Islet of Langerhans (tissue), 1 donor: ENCODE measurements at regions not wholly inside any gene's neighbourhood (a gene's known extent, or its start where the extent isn't known, plus 50 kb on each side); places are given as distances from the start of the nearest gene placed in this dataset.
A peak's percentile ranks its signal among the peaks of the same experiment; 100 is the strongest.

ENCODE experiments used
- FAIRE-seq: peaks from one replicate; lab custom pipeline; 2011; peaks lifted over from hg19 to GRCh38; lab: Jason Lieb, UNC

DNA sequence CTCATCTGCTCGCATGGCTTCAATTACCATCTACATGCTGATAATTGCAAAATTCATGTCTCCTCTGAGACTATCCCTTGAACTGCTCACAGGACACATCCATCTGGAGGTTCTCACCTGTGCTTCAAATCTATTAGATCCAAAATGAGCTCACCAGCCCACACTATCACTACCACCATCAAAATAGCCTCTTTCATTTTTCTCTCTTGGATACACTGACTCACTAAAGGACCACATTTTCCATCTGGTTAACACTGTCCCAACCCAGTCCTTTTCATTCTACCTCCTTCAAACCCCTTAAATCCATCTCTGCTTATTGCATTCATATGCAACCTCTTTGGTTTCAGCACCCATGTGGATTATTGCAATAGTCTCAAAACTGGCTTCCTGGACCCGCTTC is 497.6 kb downstream of the MID1IP1 start:
- FAIRE-seq, result no peak

DNA sequence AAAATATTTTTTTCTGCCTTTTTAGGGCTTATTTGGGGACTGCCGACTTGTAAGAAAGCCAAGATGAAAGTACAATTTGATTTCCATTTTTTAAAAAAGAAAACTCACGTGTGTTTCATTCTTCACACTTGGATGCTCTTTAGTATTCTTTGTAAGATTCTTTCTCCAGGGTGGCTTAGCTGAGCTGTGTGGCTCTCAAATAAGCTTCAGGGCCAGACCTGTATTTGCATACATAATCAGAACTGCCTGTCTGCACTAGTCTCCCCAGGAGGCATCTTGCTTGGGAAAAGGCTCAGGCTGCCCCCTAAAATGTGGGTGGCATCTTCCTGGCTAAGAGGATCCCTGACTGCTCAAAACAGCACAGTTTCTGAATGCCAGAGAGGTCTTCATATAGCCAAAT is 498.4 kb downstream of the MID1IP1 start:
- no peak for FAIRE-seq

DNA sequence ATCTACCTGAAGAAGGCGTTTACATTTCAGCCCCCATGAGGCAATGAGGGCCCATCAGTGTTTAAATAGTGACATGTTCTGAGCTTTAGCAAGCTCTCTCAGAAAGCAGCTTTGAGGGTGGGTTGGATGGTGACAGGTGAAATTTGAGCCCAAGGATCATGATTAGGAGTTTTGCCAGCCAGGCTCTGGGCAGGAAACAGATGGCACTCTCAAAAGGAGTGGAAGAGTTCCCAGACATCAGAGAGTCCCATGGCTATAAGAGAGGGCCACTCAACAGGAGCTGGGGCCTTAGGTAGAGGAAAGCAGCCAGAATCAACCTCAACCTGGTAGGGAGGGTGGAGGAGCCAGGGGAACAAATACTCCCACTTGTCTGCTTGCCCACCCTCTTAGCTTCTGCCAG is 499.8 kb downstream of the MID1IP1 start:
- no peak for FAIRE-seq

DNA sequence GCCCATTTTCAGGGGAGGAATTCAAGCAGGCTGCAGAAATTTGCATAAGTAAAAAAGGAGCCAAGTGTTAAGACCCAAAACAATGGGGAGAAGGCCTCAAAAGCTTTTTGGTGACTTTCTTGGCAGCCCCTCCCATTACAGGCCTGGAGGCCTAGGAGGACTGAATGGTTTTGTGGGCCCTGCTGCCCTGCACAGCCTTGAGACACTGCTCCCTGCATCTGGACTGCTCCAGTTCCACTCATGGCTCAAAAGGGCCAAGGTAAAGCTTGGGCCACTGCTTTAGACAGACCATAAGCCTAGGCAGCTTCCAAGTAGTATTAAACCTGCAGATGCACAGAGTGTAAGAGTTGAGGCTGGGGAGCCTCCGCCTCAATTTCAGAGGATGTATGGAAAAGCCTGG is 501.6 kb downstream of the MID1IP1 start:
- FAIRE-seq, result no peak

DNA sequence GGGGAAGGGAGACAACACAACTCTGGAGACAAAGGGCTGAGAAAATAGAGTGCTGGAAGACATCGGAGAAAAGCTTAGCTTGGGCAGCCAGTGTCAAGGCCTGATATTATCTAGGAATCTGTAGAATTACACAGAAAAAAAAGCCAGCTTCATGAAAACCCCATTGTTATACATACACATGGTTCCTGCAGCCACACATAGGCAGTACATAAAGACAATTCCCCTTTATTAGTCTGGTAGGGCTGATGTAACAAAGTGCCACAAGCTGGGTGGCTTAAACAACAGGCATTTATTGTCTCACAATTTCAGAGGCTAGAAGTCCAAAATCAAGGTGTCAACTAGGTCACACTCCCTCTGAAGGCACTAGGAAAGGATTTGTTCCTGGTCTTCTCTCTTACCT is 503.5 kb downstream of the MID1IP1 start:
- no peak for FAIRE-seq

DNA sequence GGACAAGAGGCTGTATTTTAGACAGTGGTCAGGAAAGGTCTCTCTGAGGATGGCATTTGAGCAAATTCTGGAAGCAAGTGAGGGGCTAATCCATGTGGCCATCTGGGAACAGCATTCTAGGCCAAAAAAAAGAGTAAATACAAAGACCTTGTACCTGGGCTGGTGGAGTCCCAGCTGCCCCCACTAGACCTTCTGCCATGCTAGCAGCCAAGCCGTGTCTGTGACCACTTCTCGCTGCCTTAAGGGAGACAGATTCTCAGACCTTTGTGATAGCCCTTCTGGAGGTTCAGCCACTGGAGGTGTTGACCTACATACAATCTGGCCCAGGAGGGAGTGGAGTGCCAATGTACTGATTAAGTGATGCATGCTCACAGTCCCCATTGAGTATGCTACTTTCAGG is 506.2 kb downstream of the MID1IP1 start:
- no peak for FAIRE-seq

DNA sequence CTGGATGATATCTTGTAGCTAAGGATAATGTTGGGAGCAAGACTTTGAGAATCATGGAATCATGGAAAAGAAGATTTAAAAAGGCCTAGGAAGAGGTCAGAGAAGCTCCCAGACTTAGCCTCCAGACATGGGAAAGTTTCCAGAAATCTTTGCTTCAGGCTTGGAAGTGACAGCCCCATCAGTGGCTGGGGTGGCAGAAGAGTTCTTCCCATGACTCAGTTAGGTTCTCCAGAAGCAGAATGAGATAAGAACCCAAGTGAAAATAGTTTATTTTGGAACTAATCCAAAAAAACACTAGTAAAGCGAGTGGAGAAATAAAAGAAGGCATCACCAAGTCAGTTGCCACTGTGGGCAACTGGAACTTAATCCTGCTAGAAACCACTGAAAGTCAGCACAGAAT is 506.9 kb downstream of the MID1IP1 start:
- no peak for FAIRE-seq

DNA sequence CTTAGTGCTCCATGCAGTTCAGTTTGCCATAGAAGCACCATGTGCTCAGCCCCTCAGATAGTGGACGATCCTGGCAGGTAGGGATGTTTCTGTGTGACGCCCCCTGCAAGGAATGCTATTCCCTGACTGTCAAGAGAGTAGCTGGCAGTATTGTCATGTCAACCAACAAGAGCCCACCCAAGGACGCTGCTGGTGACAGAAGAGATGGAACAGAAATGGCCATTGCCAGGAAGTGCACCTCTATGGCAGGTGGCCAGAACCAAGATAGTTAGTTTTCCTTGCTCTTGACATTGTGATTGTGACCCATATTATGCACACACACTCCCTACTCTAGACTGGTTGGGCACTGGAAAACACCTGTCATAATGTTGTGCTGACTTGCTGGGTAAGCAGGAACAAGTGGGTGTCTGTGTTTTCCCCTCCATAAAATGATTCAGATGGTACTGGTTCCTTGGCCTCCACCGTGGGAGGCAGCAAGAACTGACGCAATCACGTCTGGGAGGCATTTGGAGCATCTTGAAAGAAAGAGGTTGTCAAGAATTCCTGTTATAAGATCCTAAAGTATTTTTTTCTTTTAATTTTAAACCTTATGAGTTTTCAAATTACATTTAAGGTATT is 507.9 kb downstream of the MID1IP1 start:
- no peak for FAIRE-seq

DNA sequence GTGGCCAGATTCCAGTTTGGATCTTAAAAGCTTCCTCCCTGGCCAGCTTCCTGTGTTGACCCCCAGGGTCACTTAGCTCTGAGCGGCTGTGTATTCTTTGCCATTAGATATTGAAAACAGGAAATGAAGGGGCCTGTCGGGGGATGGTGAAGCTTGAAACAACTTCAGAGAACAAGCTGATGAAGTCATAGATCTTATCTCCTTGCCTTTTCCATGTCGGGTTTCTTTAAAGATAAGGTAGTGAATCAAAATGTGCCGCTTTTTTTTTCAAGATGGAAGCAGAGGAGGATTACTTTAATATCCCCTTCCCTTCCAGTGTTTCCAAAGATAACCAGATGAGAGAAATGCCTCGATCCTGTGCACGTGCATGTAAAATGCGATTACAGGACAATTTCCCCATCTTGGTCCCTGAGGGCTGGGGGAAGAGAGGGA is 508.5 kb downstream of the MID1IP1 start:
- no peak for FAIRE-seq

DNA sequence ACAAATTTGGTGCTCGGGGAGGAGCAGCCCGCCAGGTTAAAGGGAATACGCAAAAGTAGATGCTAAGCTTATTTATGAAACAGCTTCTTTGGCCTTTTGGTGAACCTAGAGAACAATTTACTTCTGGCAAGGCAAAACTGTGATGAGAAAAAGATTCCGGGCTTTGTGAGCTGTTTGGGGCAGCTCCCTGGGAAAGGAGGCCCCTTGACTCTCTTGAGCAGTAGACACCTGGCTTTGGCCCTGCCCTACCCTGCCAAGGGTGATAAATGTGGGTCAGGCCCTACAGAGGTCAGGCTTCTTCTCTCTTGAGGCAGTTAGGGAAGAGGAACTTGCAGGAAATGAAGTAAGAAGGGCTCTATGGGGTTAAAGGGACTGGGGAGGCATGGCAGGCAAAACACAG is 509.6 kb downstream of the MID1IP1 start:
- no peak for FAIRE-seq

DNA sequence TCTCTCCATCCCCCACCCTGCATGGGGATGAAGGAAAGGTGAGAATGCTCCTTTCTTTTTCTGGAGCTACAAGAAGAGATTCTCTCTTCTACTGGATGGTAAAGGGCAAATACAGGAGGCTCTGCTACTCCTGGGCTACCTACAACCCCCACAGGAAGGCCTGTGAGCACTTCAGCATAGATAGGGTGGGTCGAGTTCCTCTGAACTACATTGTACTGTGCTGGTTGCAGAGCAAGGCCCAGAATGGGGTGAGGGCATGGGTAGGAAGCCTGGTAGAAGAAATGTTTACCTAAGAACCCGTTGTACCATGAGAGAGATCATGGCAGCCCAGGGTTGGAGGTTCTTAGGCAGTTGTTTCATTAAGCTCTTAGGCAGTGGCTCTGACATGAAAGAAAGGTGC is 510.4 kb downstream of the MID1IP1 start:
- FAIRE-seq, result no peak

DNA sequence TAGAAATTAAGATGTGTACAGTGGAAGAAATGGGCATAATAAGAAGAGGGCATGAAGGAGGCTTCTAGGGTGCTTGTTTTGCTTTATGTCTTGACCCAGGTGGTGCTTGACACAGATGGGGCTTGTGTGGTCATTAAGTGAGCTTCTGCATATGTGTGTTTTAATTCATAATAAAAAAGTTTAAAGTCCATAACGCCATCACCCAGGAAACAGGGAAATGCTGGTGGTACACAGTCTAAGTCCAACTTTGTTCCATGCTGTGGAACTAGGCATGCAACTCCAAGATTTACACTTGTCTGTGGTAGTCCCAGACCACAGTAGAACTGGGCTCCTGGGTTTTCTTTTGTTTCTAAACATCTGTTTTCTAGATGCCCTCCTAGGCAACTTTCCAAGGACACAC is 511.9 kb downstream of the MID1IP1 start:
- no peak for FAIRE-seq

DNA sequence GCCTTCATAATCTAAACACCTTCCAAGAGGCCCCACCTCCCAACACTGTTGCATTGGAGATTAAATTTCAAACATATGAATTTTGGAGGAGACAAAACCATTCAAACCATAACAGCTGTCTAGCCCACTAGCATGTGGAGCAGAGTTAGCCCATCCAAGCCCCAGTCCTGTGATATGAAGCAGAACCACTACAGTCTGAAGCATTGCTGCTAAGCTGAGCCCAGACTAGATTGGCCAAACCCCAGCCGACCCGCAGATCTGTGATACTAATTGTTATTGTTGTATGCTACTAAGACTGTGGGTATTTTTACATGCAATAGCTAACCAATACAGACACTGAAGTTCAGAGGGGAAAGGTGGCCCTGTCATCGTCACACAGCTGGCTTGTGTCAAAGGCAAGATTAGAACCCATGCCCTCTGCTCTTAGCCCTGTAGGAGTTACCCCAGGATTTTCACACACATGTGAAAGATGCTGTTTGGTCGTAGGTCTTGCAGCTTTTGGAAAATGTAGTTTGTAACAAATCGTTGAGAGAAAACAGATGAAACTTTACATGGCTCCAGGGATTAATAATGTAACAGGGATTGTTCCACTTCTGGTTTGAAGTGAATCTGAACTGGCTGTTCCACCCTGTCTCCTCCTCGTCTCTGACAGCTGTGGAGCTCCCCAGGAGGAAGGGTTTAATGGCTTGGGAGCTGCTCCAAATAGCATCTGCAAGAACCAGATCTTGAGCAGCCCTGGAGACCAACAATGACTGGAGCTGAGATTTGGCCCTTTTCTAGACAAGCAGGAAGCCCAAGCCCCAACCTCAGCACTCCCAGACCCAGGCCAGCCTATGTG is 517.5 kb downstream of the MID1IP1 start:
- FAIRE-seq, result no peak

DNA sequence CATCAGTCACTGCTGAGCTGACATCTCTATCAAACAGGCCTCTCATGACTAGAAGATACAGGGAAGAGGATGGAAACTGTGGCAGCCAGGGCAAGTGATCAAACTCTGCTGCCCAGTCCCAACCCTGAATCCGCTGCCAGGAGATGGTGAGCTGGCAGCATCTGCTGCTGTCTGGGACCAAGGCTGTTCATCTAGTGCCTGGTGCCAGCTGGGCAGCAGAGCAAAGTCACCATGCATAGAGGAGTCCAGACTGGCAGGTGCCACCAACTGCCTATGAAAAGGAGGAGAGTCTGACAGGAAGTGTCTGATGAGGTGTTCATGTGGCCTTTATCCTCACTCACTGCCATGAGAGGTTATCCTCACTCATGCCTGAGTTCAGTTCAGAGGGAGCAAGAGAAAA is 518.9 kb downstream of the MID1IP1 start:
- FAIRE-seq, result no peak

DNA sequence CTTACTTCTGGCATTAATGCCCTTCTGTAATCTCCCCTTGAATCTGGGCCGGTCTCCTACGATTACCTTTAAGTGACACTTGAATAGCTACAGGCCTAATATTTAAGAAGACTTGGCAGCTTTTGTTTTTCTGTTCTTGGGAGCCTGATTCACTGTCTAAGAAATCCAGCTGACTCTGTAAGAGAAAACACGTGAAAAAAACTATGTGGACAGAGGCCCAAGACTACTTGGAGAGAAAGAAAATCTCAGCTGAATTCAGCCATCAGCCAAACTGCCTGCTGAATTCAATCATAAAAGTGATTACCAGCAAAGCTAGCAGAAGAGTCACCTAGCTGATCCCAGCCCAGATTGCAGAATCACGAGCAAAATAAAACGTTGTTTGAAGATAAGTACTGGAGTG is 521.2 kb downstream of the MID1IP1 start:
- no peak for FAIRE-seq

DNA sequence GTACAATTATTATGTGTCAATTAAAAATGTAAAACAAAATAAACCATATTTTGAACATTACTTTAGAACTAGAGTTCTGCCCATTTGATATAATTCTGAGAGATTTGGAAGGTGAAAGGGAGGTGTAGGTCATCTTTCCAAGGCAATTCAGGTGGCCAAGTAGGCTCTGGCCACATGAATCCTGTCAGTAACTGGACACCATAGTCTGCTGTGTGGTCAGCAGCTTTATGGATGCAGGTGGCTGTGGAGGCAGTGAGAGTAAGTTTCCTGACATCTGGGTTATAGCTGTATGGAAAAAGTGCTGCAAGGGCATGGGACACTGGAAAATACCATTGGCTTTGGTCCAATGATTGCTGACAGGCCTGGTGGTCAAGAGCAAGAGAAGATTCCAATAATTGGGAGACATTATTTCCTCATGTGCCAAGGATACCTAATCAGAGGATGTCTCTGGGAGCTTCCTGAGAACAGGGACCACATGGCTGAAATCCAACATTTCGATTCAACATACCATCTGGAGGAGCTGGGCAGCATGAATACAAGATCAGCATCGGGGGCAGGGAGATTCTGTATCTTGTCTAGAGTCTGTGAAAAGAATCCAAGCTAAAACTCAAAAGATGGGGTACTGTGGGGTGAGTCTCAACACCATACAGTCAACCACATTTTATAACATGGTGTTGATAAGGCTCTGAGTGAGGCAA is 523.1 kb downstream of the MID1IP1 start:
- FAIRE-seq, result no peak

DNA sequence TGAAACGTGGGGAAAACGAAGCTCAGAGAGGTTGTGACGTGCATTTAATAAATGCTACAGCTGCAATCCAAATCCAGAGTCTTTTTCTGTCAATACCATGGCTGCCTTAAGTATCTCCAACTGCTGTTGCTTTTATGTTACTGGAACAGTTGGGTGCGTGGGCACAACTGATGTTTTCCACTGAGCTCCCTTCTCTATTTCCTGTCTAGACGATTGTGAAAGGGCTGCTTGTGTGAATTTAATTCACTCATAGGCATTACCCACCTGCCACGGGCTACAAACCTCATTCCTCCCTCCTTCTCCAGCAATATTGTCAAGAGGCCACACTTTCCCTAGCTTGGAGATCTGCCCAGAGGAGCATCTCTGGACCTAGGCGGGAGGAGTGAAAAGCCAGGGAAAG is 526.0 kb downstream of the MID1IP1 start:
- no peak for FAIRE-seq

DNA sequence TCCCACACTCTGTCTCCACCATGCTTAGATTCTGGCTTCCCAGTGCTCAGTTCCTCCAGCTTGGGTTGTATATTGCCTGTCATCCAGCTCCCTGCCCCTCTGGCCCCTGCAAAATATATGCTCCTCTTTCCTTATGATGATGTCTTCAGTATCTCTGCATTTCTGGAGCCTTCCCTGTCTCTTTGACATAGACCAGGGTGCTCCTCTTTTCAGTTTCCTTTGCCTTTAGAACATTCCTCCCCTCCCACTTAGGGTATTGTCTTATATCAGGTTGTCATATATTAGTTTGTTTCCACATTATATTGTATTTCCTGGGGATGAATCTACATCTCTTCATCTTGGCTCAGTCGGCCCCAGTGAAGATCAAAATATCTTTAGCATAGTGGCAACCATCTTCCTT is 526.4 kb downstream of the MID1IP1 start:
- FAIRE-seq, result no peak

DNA sequence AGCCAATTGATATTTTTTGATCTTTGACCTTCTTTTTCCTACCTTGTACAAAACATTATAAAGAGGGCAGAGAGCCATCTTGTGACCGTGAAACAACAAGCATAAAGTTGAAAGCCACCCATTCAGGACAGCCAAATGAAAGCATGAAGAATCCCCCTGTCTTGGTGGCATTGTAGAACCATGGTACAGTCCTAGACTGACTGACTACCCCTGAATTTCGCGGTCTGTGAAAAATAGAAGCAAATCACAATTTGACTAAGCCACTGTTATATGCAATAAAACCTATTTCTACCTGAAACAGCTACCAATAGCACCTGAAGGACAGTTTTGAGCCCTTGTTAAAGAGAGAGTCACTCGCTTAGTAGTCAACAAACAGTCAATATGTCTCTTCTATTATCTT is 527.4 kb downstream of the MID1IP1 start:
- FAIRE-seq, result no peak

DNA sequence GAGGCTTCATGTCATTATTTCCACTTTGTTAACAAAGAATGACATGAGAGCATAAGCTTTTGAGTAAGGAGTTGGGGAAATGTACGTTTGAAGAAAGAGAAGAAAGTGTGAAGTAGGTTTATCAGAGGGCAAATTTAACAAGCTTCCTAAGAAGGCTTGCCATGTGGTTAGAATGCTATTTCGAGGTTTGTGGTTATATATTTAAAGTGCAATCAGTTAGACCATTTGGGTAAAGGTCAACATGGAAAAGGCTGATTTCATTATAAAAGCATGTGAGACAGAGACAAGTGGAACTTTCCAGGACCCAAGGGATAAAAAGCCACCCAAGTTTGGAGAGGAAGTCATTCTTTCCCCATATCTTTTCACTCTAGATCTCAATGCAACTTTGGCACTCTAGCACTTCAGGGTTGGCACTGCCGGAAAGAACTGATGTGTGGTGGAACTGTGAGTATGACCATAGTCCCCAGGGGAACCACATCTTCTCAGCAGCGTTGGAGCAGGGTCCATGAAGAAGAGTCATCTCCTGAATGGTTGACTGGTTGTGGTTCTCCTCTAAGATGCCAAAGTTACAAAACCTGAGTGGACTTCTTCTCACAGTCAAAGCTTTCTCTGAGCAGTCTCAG is 529.9 kb downstream of the MID1IP1 start:
- no peak for FAIRE-seq

DNA sequence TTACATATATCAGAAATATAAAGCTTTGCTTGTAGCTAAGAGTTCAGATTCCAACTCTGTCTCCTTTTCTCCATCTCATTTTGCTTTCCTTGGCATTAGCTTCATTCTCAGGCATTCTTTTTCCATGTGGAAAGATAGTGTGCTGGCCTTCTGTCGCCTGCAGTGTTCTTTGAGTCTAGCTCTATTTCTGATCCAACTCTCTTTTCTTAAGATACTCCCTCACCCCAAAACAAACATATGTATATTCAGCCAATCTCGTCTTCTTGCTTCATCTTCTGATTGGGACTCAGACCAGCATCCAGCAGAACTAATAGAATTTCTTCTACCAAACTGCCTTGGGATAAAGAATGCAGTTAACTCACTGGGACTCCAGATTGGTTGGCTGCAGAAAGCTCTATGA is 532.2 kb downstream of the MID1IP1 start:
- FAIRE-seq, result no peak

DNA sequence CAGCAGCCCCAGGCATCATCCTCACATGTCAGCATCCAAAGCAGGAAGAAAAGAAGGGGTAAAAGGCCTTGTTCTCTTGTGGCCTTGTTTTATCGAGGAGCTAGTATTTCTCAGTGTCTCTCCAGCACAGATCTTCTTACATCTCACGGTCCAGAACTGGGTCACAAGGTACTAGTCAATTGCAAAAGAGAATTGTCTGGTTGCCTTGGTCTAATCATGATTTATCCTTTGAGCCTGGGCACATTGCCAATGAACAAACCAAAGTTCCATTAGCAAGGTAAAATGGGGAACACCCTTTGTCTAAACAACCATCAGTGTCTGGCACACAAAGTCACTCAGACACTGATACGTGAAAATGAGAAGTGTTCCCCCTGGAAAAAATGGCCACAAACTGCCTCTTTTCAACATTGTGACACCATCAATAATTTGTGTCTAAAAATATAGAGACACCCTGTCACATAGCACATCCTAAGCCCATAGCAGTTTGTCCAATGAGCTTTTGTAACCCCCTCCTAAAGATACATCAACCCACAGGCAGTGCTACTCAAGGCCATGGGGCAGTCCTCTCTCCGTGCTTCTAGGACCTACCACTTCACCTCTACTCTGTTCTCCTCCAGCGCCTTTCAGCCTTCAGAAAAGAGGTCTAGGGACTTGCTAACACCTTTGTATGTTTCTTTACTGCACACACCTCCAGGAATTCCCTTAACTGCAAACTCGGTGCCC is 534.4 kb downstream of the MID1IP1 start:
- peak; percentile 93 for FAIRE-seq
